ENCODE measurements at regions not wholly inside any gene's neighbourhood (a gene's known extent, or its start where the extent isn't known, plus 50 kb on each side); places are given as distances from the start of the nearest gene placed in this dataset.

- H3K27me3 ChIP-seq (ENCODE audit: insufficient read depth, low read length, poor library complexity, severe bottlenecking): no peaks in the 10 kb centered on the region
- Mint-ChIP-seq H3K27me3 (no peaks in the 10 kb centered on the region), H3K36me3 (no peaks in the 10 kb centered on the region), H3K27ac (no peak overlapping the region), H3K4me1 (no peaks in the 10 kb centered on the region), H3K4me3 (no peak overlapping the region), H3K9me3 (peaks cover 0 to 2% (median 2%) of the 10 kb centered on the region in 5 donors)
- H3K4me3 ChIP-seq (ENCODE audit: low read length): no peak overlapping the region
- H3K9me3 ChIP-seq (ENCODE audit: low read length): no peaks in the 10 kb centered on the region
- H3K27ac ChIP-seq (ENCODE audit: low read depth, low read length): no peak overlapping the region
- no peak for DNase-seq
- H3K4me1 ChIP-seq (ENCODE audit: insufficient read depth, low read length): no peaks in the 10 kb centered on the region
- H3K36me3 ChIP-seq (ENCODE audit: insufficient read depth, low read length): no peaks in the 10 kb centered on the region
- ChIA-PET POLR2A (no interaction called here), CTCF (no interaction called here)
These were observed 249.4 kb upstream of the BOD1L1 start for GRCh38 chr4:13876940-13877339.

DNA sequence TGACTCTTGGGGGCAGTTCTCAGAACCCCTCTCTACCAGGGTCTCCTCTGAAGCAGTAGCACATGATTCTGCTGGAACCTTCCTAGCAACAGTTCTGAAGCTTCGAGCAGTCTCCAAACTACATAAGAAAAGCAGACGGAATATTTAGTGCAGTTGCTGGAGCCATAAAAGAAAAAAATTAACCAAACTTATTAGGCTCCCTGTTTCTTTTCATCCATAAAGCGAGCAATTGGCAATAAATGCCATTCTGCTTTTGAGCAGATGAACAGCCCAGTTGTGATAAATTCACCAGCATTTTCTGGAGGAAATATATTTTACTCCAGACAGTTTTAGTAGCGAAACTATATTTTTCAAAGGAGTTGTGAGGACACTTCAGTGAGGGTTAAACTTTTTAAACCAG, 250.1 kb upstream of the BOD1L1 start:
- Histone ChIP-seq H3K9me3 (ENCODE audit: low read length) (no peaks in the 10 kb centered on the region), H3K36me3 (ENCODE audit: insufficient read depth, low read length) (no peaks in the 10 kb centered on the region), H3K27ac (ENCODE audit: low read depth, low read length) (no peak overlapping the region), H3K4me1 (ENCODE audit: insufficient read depth, low read length) (no peaks in the 10 kb centered on the region), H3K27me3 (ENCODE audit: insufficient read depth, low read length, poor library complexity, severe bottlenecking) (no peaks in the 10 kb centered on the region), H3K4me3 (ENCODE audit: low read length) (no peak overlapping the region)
- Mint-ChIP-seq H3K36me3 (no peaks in the 10 kb centered on the region), H3K27ac (no peak overlapping the region), H3K4me1 (no peaks in the 10 kb centered on the region), H3K27me3 (no peaks in the 10 kb centered on the region), H3K4me3 (no peak overlapping the region), H3K9me3 (peaks cover 0 to 2% (median 2%) of the 10 kb centered on the region in 5 donors)
- ChIA-PET POLR2A (no interaction called here), CTCF (no interaction called here)
- no peak for DNase-seq

DNA sequence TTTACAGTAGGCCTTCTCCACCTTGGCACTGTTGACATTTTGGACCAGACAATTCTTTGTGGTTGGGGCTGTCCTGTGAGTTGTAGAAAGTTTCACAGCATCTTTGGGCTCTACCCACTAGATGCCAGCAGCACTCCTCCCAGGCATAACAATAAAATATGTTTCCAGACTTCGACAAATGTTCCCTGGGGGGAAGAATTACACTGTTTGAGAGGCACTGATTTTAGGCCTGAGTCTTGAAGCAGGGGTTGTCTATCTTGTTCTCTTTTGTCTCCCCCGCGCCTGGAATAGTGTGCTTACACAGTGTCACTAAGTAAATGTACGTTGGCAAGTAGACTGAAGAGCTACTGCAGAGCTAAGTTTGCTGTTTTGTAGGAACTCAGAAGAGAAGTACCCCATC, 254.4 kb upstream of the BOD1L1 start:
- Mint-ChIP-seq H3K9me3 (peaks cover 0 to 4% (median 0%) of the 10 kb centered on the region in 5 donors), H3K36me3 (no peaks in the 10 kb centered on the region), H3K27me3 (no peaks in the 10 kb centered on the region), H3K27ac (no peak overlapping the region), H3K4me3 (no peak overlapping the region), H3K4me1 (no peaks in the 10 kb centered on the region)
- no peak for DNase-seq
- no peaks in the 10 kb centered on the region for H3K36me3 ChIP-seq (ENCODE audit: insufficient read depth, low read length)
- POLR2A ChIA-PET: no interaction called here
- H3K9me3 ChIP-seq (ENCODE audit: low read length): no peaks in the 10 kb centered on the region
- no peaks in the 10 kb centered on the region for H3K27me3 ChIP-seq (ENCODE audit: insufficient read depth, low read length, poor library complexity, severe bottlenecking)
- CTCF ChIA-PET: no interaction called here
- no peak overlapping the region for H3K4me3 ChIP-seq (ENCODE audit: low read length)
- H3K4me1 ChIP-seq (ENCODE audit: insufficient read depth, low read length): no peaks in the 10 kb centered on the region
- no peak overlapping the region for H3K27ac ChIP-seq (ENCODE audit: low read depth, low read length)

- Mint-ChIP-seq H3K4me1 (no peaks in the 10 kb centered on the region), H3K4me3 (no peak overlapping the region), H3K9me3 (peaks cover 0 to 5% (median 1%) of the 10 kb centered on the region in 5 donors), H3K27me3 (peaks cover 0 to 3% of the 10 kb centered on the region in 2 donors), H3K36me3 (no peaks in the 10 kb centered on the region), H3K27ac (no peak overlapping the region)
- Histone ChIP-seq H3K36me3 (ENCODE audit: insufficient read depth, low read length) (no peaks in the 10 kb centered on the region), H3K4me3 (ENCODE audit: low read length) (no peak overlapping the region), H3K9me3 (ENCODE audit: low read length) (no peaks in the 10 kb centered on the region), H3K4me1 (ENCODE audit: insufficient read depth, low read length) (no peaks in the 10 kb centered on the region), H3K27ac (ENCODE audit: low read depth, low read length) (no peak overlapping the region), H3K27me3 (ENCODE audit: insufficient read depth, low read length, poor library complexity, severe bottlenecking) (no peaks in the 10 kb centered on the region)
- no peak for DNase-seq
- POLR2A ChIA-PET: no interaction called here
- CTCF ChIA-PET: no interaction called here
These were observed 259.5 kb upstream of the BOD1L1 start for GRCh38 chr4:13887010-13887409.

DNA sequence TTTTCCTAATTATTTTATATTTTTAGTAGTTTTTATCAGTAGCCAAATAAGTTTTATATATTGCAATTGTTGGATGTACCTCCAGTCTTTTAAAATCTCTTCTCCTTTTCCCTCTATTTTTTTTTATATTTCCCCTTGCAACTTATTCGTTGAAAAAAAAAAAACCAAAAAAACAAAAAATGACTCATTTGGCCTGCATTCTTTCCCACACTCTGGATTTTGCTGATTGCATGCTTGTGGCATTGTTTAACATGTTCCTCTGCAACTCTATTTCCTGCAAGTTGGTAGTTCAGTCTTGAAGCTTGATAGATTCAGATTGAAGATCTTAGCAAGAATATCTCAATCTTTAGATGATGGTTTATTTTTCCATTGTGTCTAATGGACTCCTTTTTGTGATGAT, 260.6 kb upstream of the BOD1L1 start:
- CTCF ChIA-PET: no interaction called here
- H3K36me3 Mint-ChIP-seq: no peaks in the 10 kb centered on the region

GRCh38 chr4:13891544-13891939, 264.0 kb upstream of the BOD1L1 start:
- no peak overlapping the region for H3K27ac Mint-ChIP-seq
- H3K27ac ChIP-seq (ENCODE audit: low read depth, low read length): no peak overlapping the region
- peaks cover 0 to 5% (median 0%) of the 10 kb centered on the region in 5 donors for H3K9me3 Mint-ChIP-seq
- no peaks in the 10 kb centered on the region for H3K36me3 ChIP-seq (ENCODE audit: insufficient read depth, low read length)
- H3K4me3 ChIP-seq (ENCODE audit: low read length): no peak overlapping the region
- H3K36me3 Mint-ChIP-seq: no peaks in the 10 kb centered on the region
- no peaks in the 10 kb centered on the region for H3K4me1 Mint-ChIP-seq
- CTCF ChIA-PET: no interaction called here
- peaks cover 0 to 3% of the 10 kb centered on the region in 2 donors for H3K27me3 Mint-ChIP-seq
- H3K27me3 ChIP-seq (ENCODE audit: insufficient read depth, low read length, poor library complexity, severe bottlenecking): no peaks in the 10 kb centered on the region
- POLR2A ChIA-PET: no interaction called here
- DNase-seq: no peak
- H3K9me3 ChIP-seq (ENCODE audit: low read length): no peaks in the 10 kb centered on the region
- no peaks in the 10 kb centered on the region for H3K4me1 ChIP-seq (ENCODE audit: insufficient read depth, low read length)
- no peak overlapping the region for H3K4me3 Mint-ChIP-seq

More for the DNA sequence above, 260.6 kb upstream of the BOD1L1 start:
- peaks cover 0 to 5% (median 1%) of the 10 kb centered on the region in 5 donors for H3K9me3 Mint-ChIP-seq
- Histone ChIP-seq H3K27ac (ENCODE audit: low read depth, low read length) (no peak overlapping the region), H3K36me3 (ENCODE audit: insufficient read depth, low read length) (no peaks in the 10 kb centered on the region), H3K4me1 (ENCODE audit: insufficient read depth, low read length) (no peaks in the 10 kb centered on the region), H3K9me3 (ENCODE audit: low read length) (no peaks in the 10 kb centered on the region), H3K27me3 (ENCODE audit: insufficient read depth, low read length, poor library complexity, severe bottlenecking) (no peaks in the 10 kb centered on the region), H3K4me3 (ENCODE audit: low read length) (no peak overlapping the region)
- no peak overlapping the region for H3K27ac Mint-ChIP-seq
- H3K27me3 Mint-ChIP-seq: peaks cover 0 to 3% of the 10 kb centered on the region in 2 donors
- no peak for DNase-seq
- H3K4me1 Mint-ChIP-seq: no peaks in the 10 kb centered on the region
- no peak overlapping the region for H3K4me3 Mint-ChIP-seq
- POLR2A ChIA-PET: no interaction called here

GRCh38 chr4:13892739-13893105, 265.2 kb upstream of the BOD1L1 start:
- POLR2A ChIA-PET: no interaction called here
- H3K27ac Mint-ChIP-seq: no peak overlapping the region

GRCh38 chr4:13893211-13893610, 265.7 kb upstream of the BOD1L1 start:
- H3K4me1 Mint-ChIP-seq: no peaks in the 10 kb centered on the region
- ChIA-PET POLR2A (no interaction called here), CTCF (no interaction called here)
- H3K9me3 Mint-ChIP-seq: peaks cover 0 to 5% (median 0%) of the 10 kb centered on the region in 5 donors
- Histone ChIP-seq H3K4me3 (ENCODE audit: low read length) (no peak overlapping the region), H3K27me3 (ENCODE audit: insufficient read depth, low read length, poor library complexity, severe bottlenecking) (no peaks in the 10 kb centered on the region), H3K36me3 (ENCODE audit: insufficient read depth, low read length) (no peaks in the 10 kb centered on the region), H3K9me3 (ENCODE audit: low read length) (no peaks in the 10 kb centered on the region), H3K4me1 (ENCODE audit: insufficient read depth, low read length) (no peaks in the 10 kb centered on the region), H3K27ac (ENCODE audit: low read depth, low read length) (no peak overlapping the region)
- peaks cover 3 to 6% of the 10 kb centered on the region in 2 donors for H3K27me3 Mint-ChIP-seq
- no peak overlapping the region for H3K4me3 Mint-ChIP-seq
- H3K36me3 Mint-ChIP-seq: no peaks in the 10 kb centered on the region
- DNase-seq: no peak
- no peak overlapping the region for H3K27ac Mint-ChIP-seq

More at GRCh38 chr4:13892739-13893105, 265.2 kb upstream of the BOD1L1 start:
- peaks cover under 1 to 3% of the 10 kb centered on the region in 2 donors for H3K27me3 Mint-ChIP-seq
- H3K9me3 Mint-ChIP-seq: peaks cover 0 to 5% (median 0%) of the 10 kb centered on the region in 5 donors
- Histone ChIP-seq H3K9me3 (ENCODE audit: low read length) (no peaks in the 10 kb centered on the region), H3K4me1 (ENCODE audit: insufficient read depth, low read length) (no peaks in the 10 kb centered on the region), H3K27me3 (ENCODE audit: insufficient read depth, low read length, poor library complexity, severe bottlenecking) (no peaks in the 10 kb centered on the region), H3K36me3 (ENCODE audit: insufficient read depth, low read length) (no peaks in the 10 kb centered on the region), H3K27ac (ENCODE audit: low read depth, low read length) (no peak overlapping the region), H3K4me3 (ENCODE audit: low read length) (no peak overlapping the region)
- no peaks in the 10 kb centered on the region for H3K36me3 Mint-ChIP-seq
- no peaks in the 10 kb centered on the region for H3K4me1 Mint-ChIP-seq
- CTCF ChIA-PET: no interaction called here
- H3K4me3 Mint-ChIP-seq: no peak overlapping the region
- DNase-seq: no peak

- no peak for DNase-seq
- H3K27me3 Mint-ChIP-seq: peaks cover 1 to 11% of the 10 kb centered on the region in 2 donors
- H3K27me3 ChIP-seq (ENCODE audit: insufficient read depth, low read length, poor library complexity, severe bottlenecking): no peaks in the 10 kb centered on the region
- no peaks in the 10 kb centered on the region for H3K36me3 Mint-ChIP-seq
- no peaks in the 10 kb centered on the region for H3K9me3 ChIP-seq (ENCODE audit: low read length)
- no peak overlapping the region for H3K4me3 Mint-ChIP-seq
- ChIA-PET POLR2A (no interaction called here), CTCF (no interaction called here)
- H3K27ac Mint-ChIP-seq: no peak overlapping the region
- H3K9me3 Mint-ChIP-seq: peaks cover 0 to 5% (median 0%) of the 10 kb centered on the region in 5 donors
- no peak overlapping the region for H3K27ac ChIP-seq (ENCODE audit: low read depth, low read length)
- no peaks in the 10 kb centered on the region for H3K4me1 ChIP-seq (ENCODE audit: insufficient read depth, low read length)
- no peaks in the 10 kb centered on the region for H3K4me1 Mint-ChIP-seq
- no peak overlapping the region for H3K4me3 ChIP-seq (ENCODE audit: low read length)
- H3K36me3 ChIP-seq (ENCODE audit: insufficient read depth, low read length): no peaks in the 10 kb centered on the region
These were observed 266.5 kb upstream of the BOD1L1 start for GRCh38 chr4:13893987-13894386.

Data from CD8-positive, alpha-beta memory T cell (primary cell).